GM19239 (cell line): ENCODE measurements at regions not wholly inside any gene's neighbourhood (a gene's known extent, or its start where the extent isn't known, plus 50 kb on each side); places are given as distances from the start of the nearest gene placed in this dataset.
A peak's percentile ranks its signal among the peaks of the same experiment; 100 is the strongest.
"Not testable (repeated sequence)": the region's sequence is repeated elsewhere in the genome, so short reads cannot be mapped to it uniquely, and the experiment has no call there.

Experiments
- DNase-seq: peaks from one replicate; pipeline ENCODE4 v3.0.0; 2011; ENCODE audit warnings: low spot score; ENCODE audit not compliant: insufficient read length
- FAIRE-seq: peaks from 2 replicates; lab custom pipeline; 2011; peaks lifted over from hg19 to GRCh38; lab: Jason Lieb, UNC

- FAIRE-seq, result no peak
- no peak for DNase-seq
These were observed 136.7 kb upstream of the ETV3 start for GRCh38 chr1:157274698-157275534.

GRCh38 chr1:157272729-157273524, 134.7 kb upstream of the ETV3 start:
- DNase-seq, result no peak
- no peak for FAIRE-seq

GRCh38 chr1:157272264-157272663, 134.1 kb upstream of the ETV3 start:
- DNase-seq (no peak), FAIRE-seq (no peak)

- no peak for DNase-seq
- FAIRE-seq, result no peak
These were observed 132.6 kb upstream of the ETV3 start for GRCh38 chr1:157270705-157271274.

- FAIRE-seq (peak; percentile 89), DNase-seq (peak; percentile 39)
These were observed 131.6 kb upstream of the ETV3 start for GRCh38 chr1:157269656-157270375.

GRCh38 chr1:157262891-157263290, 124.7 kb upstream of the ETV3 start:
- DNase-seq, result no peak
- no peak for FAIRE-seq

- FAIRE-seq, result no peak
These were observed 124.2 kb upstream of the ETV3 start for GRCh38 chr1:157262422-157262821.

GRCh38 chr1:157255891-157256290, 117.7 kb upstream of the ETV3 start:
- not testable (repeated sequence) for FAIRE-seq, DNase-seq

More at GRCh38 chr1:157262422-157262821, 124.2 kb upstream of the ETV3 start:
- no peak for DNase-seq

- not testable (repeated sequence) for DNase-seq, FAIRE-seq
These were observed 116.0 kb upstream of the ETV3 start for GRCh38 chr1:157254183-157254582.

GRCh38 chr1:157252473-157252872, 114.3 kb upstream of the ETV3 start:
- FAIRE-seq, result no peak
- no peak for DNase-seq

GRCh38 chr1:157249739-157250138, 111.5 kb upstream of the ETV3 start:
- peak; percentile 8 for FAIRE-seq
- DNase-seq, result no peak

- peak; percentile 91 for FAIRE-seq
- DNase-seq, result no peak
These were observed 111.1 kb upstream of the ETV3 start for GRCh38 chr1:157249326-157249725.

- not testable (repeated sequence) for FAIRE-seq
These were observed 109.5 kb upstream of the ETV3 start for GRCh38 chr1:157247764-157248049.

GRCh38 chr1:157247005-157247763, 109.0 kb upstream of the ETV3 start:
- no peak for DNase-seq
- no peak for FAIRE-seq

More at GRCh38 chr1:157247764-157248049, 109.5 kb upstream of the ETV3 start:
- not testable (repeated sequence) for DNase-seq

- FAIRE-seq (no peak), DNase-seq (no peak)
These were observed 107.6 kb upstream of the ETV3 start for GRCh38 chr1:157245823-157246222.

GRCh38 chr1:157241185-157241538, 103.0 kb upstream of the ETV3 start:
- FAIRE-seq (no peak), DNase-seq (no peak)

GRCh38 chr1:157240495-157241184, 102.4 kb upstream of the ETV3 start:
- FAIRE-seq, result peak; percentile 96
- DNase-seq, result no peak

- peak; percentile 28 for FAIRE-seq
These were observed 101.7 kb upstream of the ETV3 start for GRCh38 chr1:157239936-157240335.

GRCh38 chr1:157238585-157238984, 100.4 kb upstream of the ETV3 start:
- DNase-seq (no peak), FAIRE-seq (peak; percentile 44)

More at GRCh38 chr1:157239936-157240335, 101.7 kb upstream of the ETV3 start:
- no peak for DNase-seq
